ENCODE measurements at regions not wholly inside any gene's neighbourhood (a gene's known extent, or its start where the extent isn't known, plus 50 kb on each side); places are given as distances from the start of the nearest gene placed in this dataset.
A peak's percentile ranks its signal among the peaks of the same experiment; 100 is the strongest.

DNA sequence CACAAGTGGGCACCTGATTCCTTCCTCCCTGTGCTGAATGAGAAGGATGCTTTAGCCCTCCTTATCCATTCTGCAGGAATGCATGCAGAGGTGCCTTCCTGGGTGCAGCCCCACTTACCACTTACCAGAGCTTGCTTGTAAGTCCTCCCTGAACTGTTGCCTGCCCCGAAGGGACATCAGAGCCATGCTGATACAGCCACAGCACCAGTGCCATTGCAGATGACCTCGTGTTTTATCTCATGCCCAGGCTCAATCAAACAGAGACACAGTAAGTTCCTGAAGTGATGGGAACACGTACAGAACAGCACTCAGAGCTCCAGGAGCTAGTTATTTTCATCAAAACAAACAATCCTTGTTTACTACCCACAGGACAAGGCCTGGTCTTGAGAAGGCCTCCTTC is 81.9 kb downstream of the ATP1A1 start:
- DNase-seq, result no peak
- H3K4me1 ChIP-seq, result no peaks in the 10 kb centered on the region
- TF ChIP-seq, protein P1, sequence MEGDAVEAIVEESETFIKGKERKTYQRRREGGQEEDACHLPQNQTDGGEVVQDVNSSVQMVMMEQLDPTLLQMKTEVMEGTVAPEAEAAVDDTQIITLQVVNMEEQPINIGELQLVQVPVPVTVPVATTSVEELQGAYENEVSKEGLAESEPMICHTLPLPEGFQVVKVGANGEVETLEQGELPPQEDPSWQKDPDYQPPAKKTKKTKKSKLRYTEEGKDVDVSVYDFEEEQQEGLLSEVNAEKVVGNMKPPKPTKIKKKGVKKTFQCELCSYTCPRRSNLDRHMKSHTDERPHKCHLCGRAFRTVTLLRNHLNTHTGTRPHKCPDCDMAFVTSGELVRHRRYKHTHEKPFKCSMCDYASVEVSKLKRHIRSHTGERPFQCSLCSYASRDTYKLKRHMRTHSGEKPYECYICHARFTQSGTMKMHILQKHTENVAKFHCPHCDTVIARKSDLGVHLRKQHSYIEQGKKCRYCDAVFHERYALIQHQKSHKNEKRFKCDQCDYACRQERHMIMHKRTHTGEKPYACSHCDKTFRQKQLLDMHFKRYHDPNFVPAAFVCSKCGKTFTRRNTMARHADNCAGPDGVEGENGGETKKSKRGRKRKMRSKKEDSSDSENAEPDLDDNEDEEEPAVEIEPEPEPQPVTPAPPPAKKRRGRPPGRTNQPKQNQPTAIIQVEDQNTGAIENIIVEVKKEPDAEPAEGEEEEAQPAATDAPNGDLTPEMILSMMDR (IDR thresholded peaks at IDR 0.05), result no peak
- no peak for TF ChIP-seq POLR2A (IDR thresholded peaks at IDR 0.05)
- H3K27ac ChIP-seq, result no peak overlapping the region
- H3K4me3 ChIP-seq, result no peak overlapping the region
- no peaks in the 10 kb centered on the region for H3K27me3 ChIP-seq
- H3K36me3 ChIP-seq, result no peaks in the 10 kb centered on the region
- no peaks in the 10 kb centered on the region for H3K9me3 ChIP-seq

DNA sequence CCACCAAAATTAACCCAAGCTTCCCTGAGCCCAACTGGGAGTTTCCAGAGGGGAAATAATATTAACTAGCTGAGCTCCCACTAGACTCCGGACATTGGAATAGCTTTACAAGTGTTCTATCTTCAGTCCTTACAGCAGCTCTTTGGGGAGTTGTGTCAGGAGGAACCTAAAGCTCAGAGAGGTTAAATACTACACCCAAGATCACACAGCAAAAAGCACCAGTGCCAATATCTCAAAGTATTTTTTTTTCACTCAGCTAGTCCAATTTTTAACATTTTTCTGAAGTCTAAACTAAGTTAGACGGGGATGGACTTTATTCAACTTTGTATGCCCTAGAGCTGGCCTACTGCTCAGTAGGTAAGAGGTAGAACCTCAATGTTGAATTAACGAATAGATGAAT is 82.5 kb downstream of the ATP1A1 start:
- H3K27ac ChIP-seq, result no peak overlapping the region
- no peak for DNase-seq
- H3K4me1 ChIP-seq, result peaks cover 0 to under 1% (median 0%) of the 10 kb centered on the region in 4 donors
- H3K36me3 ChIP-seq, result no peaks in the 10 kb centered on the region
- H3K4me3 ChIP-seq, result no peak overlapping the region
- TF ChIP-seq POLR2A (IDR thresholded peaks at IDR 0.05), result no peak
- TF ChIP-seq, protein P1 (IDR thresholded peaks at IDR 0.05), result no peak
- no peaks in the 10 kb centered on the region for H3K9me3 ChIP-seq
- H3K27me3 ChIP-seq, result no peaks in the 10 kb centered on the region

DNA sequence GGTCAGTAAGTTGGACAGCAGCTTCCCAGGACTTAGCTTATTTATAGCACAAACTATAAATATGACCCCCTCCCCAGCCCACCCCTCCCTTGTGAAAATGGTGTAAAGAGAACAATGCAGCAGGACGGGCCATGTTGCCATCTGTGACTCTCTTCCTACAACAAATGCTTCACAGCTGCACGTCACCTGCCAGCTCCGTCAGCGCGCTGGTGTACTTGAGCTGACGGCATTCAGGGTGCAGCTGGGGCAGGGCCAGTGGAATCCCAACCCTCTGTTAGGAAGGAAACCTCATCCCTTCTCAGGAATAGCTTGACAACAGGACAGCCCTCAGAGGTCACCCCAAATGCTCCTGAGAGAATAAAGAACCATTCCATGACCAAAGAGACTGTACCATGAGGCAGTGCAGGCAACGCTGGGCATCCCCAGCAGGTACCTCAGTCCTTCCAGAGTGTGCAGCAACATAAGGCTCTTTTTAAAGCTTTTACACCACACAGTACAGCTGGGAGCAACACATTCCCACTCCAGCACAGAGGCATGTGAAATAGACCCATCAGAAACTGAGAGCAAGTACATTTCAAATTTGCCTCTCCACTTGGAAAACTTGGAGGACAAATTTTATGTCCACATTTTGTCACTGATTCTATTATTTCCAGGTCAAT is 85.0 kb downstream of the ATP1A1 start:
- DNase-seq, result no peak
- TF ChIP-seq, protein P1 (IDR thresholded peaks at IDR 0.05), result no peak
- TF ChIP-seq POLR2A (IDR thresholded peaks at IDR 0.05), result no peak
- H3K27me3 ChIP-seq, result no peaks in the 10 kb centered on the region

DNA sequence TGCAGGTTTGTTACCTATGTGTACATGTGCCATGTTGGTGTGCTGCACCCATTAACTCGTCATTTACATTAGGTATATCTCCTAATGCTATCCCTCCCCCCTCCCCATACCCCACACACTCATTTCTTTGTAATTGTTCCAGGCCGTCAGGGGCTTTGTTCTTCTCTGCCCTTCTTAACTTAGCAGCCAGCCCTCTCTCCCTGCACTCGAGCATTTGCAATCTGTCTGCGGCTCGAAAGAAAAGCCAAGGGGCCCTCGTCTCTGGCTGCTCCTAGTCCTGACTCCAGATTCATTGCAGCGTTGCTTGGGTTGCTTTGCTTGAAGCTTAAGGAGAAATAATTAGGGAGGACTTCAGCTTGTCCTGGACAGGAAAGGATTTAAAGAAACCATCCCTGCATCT is 85.7 kb downstream of the ATP1A1 start:
- Histone ChIP-seq H3K27me3 (no peaks in the 10 kb centered on the region), H3K27ac (no peak overlapping the region), H3K9me3 (no peaks in the 10 kb centered on the region), H3K4me3 (no peak overlapping the region), H3K4me1 (peaks cover 0 to 6% (median 0%) of the 10 kb centered on the region in 4 donors), H3K36me3 (no peaks in the 10 kb centered on the region)
- DNase-seq, result no peak
- no peak for TF ChIP-seq POLR2A (IDR thresholded peaks at IDR 0.05)
- TF ChIP-seq, protein P1 (IDR thresholded peaks at IDR 0.05), result no peak

More for the DNA sequence above, 85.0 kb downstream of the ATP1A1 start:
- Histone ChIP-seq H3K27ac (no peak overlapping the region), H3K4me3 (no peak overlapping the region), H3K36me3 (no peaks in the 10 kb centered on the region), H3K9me3 (no peaks in the 10 kb centered on the region), H3K4me1 (peaks cover 0 to 6% (median 0%) of the 10 kb centered on the region in 4 donors)

DNA sequence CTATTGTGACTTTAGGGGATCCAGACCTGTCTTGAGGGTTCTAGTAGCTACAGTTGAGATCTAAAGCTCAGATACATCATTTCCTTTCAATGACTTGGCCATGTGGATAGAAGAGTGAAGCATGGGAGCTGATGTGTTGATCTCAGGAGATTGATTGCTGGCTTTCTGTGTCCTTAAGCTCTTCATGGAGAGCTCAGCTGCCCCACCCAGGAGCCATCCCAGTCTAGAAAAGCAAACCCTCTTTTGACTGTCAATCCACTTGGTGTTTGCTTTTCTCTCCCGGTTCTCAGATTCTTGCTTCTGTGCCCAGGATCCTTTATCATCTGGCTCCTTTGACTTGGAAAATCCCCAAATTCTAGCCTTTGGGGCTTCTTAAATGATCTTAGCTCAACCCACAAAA is 87.2 kb downstream of the ATP1A1 start:
- H3K27me3 ChIP-seq, result no peaks in the 10 kb centered on the region
- H3K9me3 ChIP-seq, result no peaks in the 10 kb centered on the region
- DNase-seq, result no peak
- H3K36me3 ChIP-seq, result no peaks in the 10 kb centered on the region
- TF ChIP-seq POLR2A (IDR thresholded peaks at IDR 0.05), result no peak
- TF ChIP-seq, protein P1 (IDR thresholded peaks at IDR 0.05), result no peak
- peak overlapping the region in 2 of 4 donors; percentile 36 to 63 for H3K27ac ChIP-seq
- peaks cover 0 to 6% (median 0%) of the 10 kb centered on the region in 4 donors for H3K4me1 ChIP-seq
- H3K4me3 ChIP-seq, result no peak overlapping the region

All from Peyer's patch (tissue), 4 donors.